ENCODE measurements at regions not wholly inside any gene's neighbourhood (a gene's known extent, or its start where the extent isn't known, plus 50 kb on each side); places are given as distances from the start of the nearest gene placed in this dataset.

GRCh38 chr15:97717806-97718205, 242.7 kb upstream of the ARRDC4 start:
- TF ChIP-seq ZNF274 (IDR thresholded peaks at IDR 0.05; ENCODE audit: low read depth, low read length), result no peak
- no peak for TF ChIP-seq YY1 (IDR thresholded peaks at IDR 0.05; ENCODE audit: insufficient read depth, insufficient read length)
